Central memory CD8-positive, alpha-beta T cell (primary cell): ENCODE measurements at regions not wholly inside any gene's neighbourhood (a gene's known extent, or its start where the extent isn't known, plus 50 kb on each side); places are given as distances from the start of the nearest gene placed in this dataset.

Source experiments
- ATAC-seq: fragments of 150-1000 bp; cut with Tn5 transposase; replicated peaks from 2 replicates; pipeline ENCODE4 v1.10.0; 2022; ENCODE audit warnings: mild to moderate bottlenecking, moderate FRiP score, moderate number of reproducible peaks; ENCODE audit not compliant: poor library complexity, severe bottlenecking; ENCODE audit errors: extremely low read depth
- DNase-seq, 2 donors: peaks; one replicate each; pipeline ENCODE4 v3.0.0; 2021; ENCODE audit warnings: low spot score in 2 of 2
- H3K27ac Mint-ChIP-seq: one replicate; pipeline ENCODE4 v1.8.0; 2022; ENCODE audit warnings: low read depth, mild to moderate bottlenecking, moderate library complexity, mixed read lengths
- H3K27me3 Mint-ChIP-seq: one replicate; pipeline ENCODE4 v1.8.0; 2022; ENCODE audit warnings: mixed read lengths
- H3K36me3 Mint-ChIP-seq: one replicate; pipeline ENCODE4 v1.8.0; 2022; ENCODE audit warnings: mild to moderate bottlenecking, moderate library complexity, mixed read lengths; ENCODE audit not compliant: insufficient read depth
- H3K4me1 Mint-ChIP-seq: one replicate; pipeline ENCODE4 v1.8.0; 2022; ENCODE audit warnings: mixed read lengths
- H3K4me3 Mint-ChIP-seq: one replicate; pipeline ENCODE4 v1.8.0; 2022; ENCODE audit warnings: mild to moderate bottlenecking, moderate library complexity, mixed read lengths
- H3K9me3 Mint-ChIP-seq: one replicate; pipeline ENCODE4 v1.8.0; 2022; ENCODE audit warnings: mixed read lengths

DNA sequence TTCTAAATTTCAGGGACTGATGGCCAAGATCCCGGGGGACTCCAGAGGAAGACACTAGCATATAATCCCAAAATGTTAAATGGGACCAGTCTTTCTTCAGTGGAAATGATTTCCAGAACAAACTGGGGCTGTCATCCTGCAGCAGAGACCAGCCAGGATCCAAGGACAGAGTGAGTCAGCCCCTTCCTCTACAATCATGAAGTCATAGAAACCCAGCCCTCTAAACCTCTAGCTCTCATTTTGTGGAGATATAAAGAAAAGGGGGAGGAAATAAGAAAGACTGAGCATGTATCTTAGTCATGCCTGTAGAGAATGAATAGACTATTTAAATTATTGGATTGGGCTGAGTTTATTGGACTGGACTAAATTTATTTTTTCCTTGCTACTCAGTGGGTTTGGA, 318.3 kb downstream of the AGTPBP1 start:
- H3K36me3 Mint-ChIP-seq = no peaks in the 10 kb centered on the region
- peaks cover 11% of the 10 kb centered on the region for H3K4me1 Mint-ChIP-seq
- H3K4me3 Mint-ChIP-seq = no peak overlapping the region
- no peak for ATAC-seq
- DNase-seq = no peak
- H3K9me3 Mint-ChIP-seq = peaks cover 5% of the 10 kb centered on the region
- peaks cover 37% of the 10 kb centered on the region for H3K27me3 Mint-ChIP-seq
- H3K27ac Mint-ChIP-seq = no peak overlapping the region

GRCh38 chr9:85421641-85422040, 320.1 kb downstream of the AGTPBP1 start:
- peaks cover 19% of the 10 kb centered on the region for H3K27me3 Mint-ChIP-seq

DNA sequence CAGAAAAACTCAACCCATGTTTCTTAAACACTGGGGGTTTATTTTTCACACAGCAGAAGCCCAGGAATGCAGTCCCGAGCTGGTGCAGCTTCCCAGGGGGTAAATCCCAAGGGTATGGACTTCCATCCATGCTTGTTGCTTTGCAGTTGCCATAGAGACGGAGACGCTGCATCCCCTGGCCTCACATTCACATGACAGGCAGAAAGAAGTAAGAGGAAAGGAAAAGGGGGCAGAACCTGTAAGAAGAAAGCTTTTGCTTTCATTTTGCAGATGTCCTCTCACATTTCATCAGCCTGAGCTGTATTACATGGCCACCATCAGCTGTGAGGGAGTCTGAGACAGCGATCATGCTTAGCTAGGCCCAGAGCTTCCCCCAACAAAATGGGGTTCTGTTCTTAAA, 321.0 kb downstream of the AGTPBP1 start:
- no peak overlapping the region for H3K4me3 Mint-ChIP-seq
- peaks cover 10% of the 10 kb centered on the region for H3K27me3 Mint-ChIP-seq
- no peak for DNase-seq
- peaks cover 5% of the 10 kb centered on the region for H3K9me3 Mint-ChIP-seq
- no peaks in the 10 kb centered on the region for H3K36me3 Mint-ChIP-seq
- peaks cover 11% of the 10 kb centered on the region for H3K4me1 Mint-ChIP-seq
- ATAC-seq = no peak
- H3K27ac Mint-ChIP-seq = no peak overlapping the region

More at GRCh38 chr9:85421641-85422040, 320.1 kb downstream of the AGTPBP1 start:
- peaks cover 11% of the 10 kb centered on the region for H3K4me1 Mint-ChIP-seq
- ATAC-seq (no peak), DNase-seq (no peak)
- peaks cover 5% of the 10 kb centered on the region for H3K9me3 Mint-ChIP-seq
- no peak overlapping the region for H3K27ac Mint-ChIP-seq
- no peak overlapping the region for H3K4me3 Mint-ChIP-seq
- no peaks in the 10 kb centered on the region for H3K36me3 Mint-ChIP-seq

DNA sequence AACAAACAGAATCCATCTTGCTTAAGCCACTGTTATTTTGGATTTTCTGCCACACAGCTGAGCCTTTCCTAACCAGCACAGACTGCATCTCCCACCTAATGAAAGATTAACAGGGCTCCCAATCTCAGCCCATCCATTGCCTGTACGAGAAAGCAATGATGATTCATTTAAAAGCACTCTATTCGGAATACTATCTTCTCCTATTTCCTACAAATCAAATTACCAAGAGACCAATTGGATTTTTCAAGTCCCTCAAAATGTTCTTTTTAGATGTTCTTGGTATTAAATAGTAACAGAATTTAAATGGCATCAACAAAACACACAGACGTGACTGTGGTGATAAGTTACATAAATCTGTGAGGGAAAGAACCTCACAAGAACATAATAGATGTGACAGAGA, 324.1 kb downstream of the AGTPBP1 start:
- DNase-seq (no peak), ATAC-seq (no peak)
- H3K27me3 Mint-ChIP-seq = no peaks in the 10 kb centered on the region
- no peak overlapping the region for H3K4me3 Mint-ChIP-seq
- H3K27ac Mint-ChIP-seq = no peak overlapping the region
- no peaks in the 10 kb centered on the region for H3K9me3 Mint-ChIP-seq
- H3K36me3 Mint-ChIP-seq = no peaks in the 10 kb centered on the region
- H3K4me1 Mint-ChIP-seq = peaks cover 6% of the 10 kb centered on the region

- H3K27ac Mint-ChIP-seq = no peak overlapping the region
- H3K9me3 Mint-ChIP-seq = no peaks in the 10 kb centered on the region
- no peaks in the 10 kb centered on the region for H3K27me3 Mint-ChIP-seq
- H3K36me3 Mint-ChIP-seq = no peaks in the 10 kb centered on the region
- H3K4me3 Mint-ChIP-seq = no peak overlapping the region
- ATAC-seq = no peak
- DNase-seq = no peak
- peaks cover 6% of the 10 kb centered on the region for H3K4me1 Mint-ChIP-seq
Observed at GRCh38 chr9:85416715-85417114, 325.0 kb downstream of the AGTPBP1 start.

DNA sequence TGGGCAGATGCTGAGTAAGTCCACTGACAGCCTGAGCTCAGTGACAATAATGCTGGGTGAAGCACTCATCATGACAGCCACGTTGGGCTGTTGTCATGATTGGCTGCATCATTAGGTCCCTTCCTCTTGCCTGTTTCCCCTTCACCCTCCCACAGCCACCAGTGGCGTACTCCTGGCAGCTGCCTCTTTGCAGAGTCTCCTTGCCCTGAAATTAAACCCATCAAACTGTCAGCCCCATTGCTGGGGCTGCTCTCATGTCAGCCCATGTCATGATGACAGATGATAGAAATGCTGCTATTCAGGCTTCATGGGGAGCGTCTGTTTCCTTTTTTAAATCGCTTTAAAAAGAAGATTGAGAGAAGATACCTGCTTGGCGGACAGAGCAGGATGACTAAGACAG, 327.4 kb downstream of the AGTPBP1 start:
- no peak overlapping the region for H3K4me3 Mint-ChIP-seq
- ATAC-seq (no peak), DNase-seq (no peak)
- no peaks in the 10 kb centered on the region for H3K27me3 Mint-ChIP-seq
- no peaks in the 10 kb centered on the region for H3K9me3 Mint-ChIP-seq
- no peaks in the 10 kb centered on the region for H3K4me1 Mint-ChIP-seq
- H3K36me3 Mint-ChIP-seq = no peaks in the 10 kb centered on the region
- H3K27ac Mint-ChIP-seq = no peak overlapping the region

DNA sequence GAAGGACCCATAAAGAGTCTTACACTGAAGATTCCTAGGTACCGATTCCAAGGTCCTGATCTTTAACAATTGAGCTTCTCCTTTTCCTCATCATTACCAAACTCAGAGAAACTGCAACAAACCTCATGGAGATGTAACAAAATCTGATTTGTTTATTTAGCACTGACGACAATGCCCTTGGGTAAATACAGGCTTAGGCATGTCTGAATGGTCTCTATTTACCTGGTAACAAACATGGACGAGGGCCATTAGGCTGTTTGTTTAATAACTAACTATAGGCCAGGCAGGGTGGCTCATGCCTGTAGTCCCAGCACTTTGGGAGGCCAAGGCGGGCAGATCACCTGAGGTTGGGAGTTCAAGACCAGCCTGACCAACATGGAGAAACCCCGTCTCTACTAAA, 333.3 kb downstream of the AGTPBP1 start:
- no peak for DNase-seq
- no peaks in the 10 kb centered on the region for H3K4me1 Mint-ChIP-seq
- no peak overlapping the region for H3K27ac Mint-ChIP-seq
- no peak for ATAC-seq
- no peak overlapping the region for H3K4me3 Mint-ChIP-seq
- H3K36me3 Mint-ChIP-seq = no peaks in the 10 kb centered on the region
- peaks cover 31% of the 10 kb centered on the region for H3K27me3 Mint-ChIP-seq
- no peaks in the 10 kb centered on the region for H3K9me3 Mint-ChIP-seq

DNA sequence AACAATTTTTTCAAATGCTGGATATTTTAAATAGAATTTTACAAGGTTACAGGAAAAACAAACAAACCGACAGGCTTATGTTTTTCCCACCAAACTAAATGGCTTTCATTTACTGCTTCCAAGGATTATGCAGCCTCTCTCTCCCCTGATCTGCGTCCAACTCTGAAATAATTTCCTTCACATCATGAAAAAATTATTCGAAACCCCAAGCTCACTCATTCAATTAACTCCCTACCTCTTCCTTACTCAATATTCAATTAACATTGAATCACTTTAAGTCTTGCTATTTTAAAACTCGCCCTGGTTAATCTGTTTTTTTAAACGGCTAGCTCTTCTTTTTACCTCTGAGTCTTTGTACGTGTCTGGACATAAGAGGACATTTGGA, 336.2 kb downstream of the AGTPBP1 start:
- DNase-seq (no peak), ATAC-seq (no peak)
- no peaks in the 10 kb centered on the region for H3K36me3 Mint-ChIP-seq
- no peak overlapping the region for H3K4me3 Mint-ChIP-seq
- no peaks in the 10 kb centered on the region for H3K4me1 Mint-ChIP-seq
- peaks cover 48% of the 10 kb centered on the region for H3K27me3 Mint-ChIP-seq
- no peaks in the 10 kb centered on the region for H3K9me3 Mint-ChIP-seq
- H3K27ac Mint-ChIP-seq = no peak overlapping the region

DNA sequence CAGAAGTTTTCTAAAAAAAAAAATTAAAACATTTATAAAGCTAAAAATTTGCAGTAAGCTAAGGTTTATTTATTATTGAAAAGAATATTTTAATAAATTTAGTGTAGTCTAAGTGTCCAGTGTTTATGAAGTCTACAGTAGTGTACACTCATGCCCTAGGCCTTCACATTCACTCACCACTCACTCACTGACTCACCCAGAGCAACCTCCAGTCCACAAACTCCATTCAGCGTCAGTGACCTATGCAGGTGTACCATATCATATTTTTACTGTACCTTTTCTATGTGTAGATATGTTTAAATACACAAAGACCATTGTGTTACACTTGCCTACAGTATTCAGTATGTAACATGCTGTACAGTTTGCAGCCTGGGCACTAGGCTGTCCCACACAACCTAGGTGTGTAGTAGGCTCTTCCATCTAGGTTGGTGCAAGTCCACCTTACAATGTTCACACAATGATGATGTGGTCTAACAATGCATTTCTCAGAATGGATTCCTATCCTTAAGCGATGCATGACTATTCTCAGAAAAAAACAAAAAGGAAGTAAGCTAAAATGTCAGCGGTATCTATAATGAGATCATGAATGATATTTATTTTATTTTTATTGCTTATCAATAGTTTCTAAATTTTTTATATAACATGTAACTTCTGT, 336.7 kb downstream of the AGTPBP1 start:
- Mint-ChIP-seq H3K36me3 (no peaks in the 10 kb centered on the region), H3K4me1 (no peaks in the 10 kb centered on the region), H3K27ac (no peak overlapping the region), H3K27me3 (peaks cover 48% of the 10 kb centered on the region), H3K4me3 (no peak overlapping the region), H3K9me3 (no peaks in the 10 kb centered on the region)
- DNase-seq = no peak
- no peak for ATAC-seq

- H3K9me3 Mint-ChIP-seq = no peaks in the 10 kb centered on the region
- H3K4me1 Mint-ChIP-seq = no peaks in the 10 kb centered on the region
- no peak overlapping the region for H3K4me3 Mint-ChIP-seq
- no peaks in the 10 kb centered on the region for H3K36me3 Mint-ChIP-seq
- ATAC-seq = no peak
- no peak overlapping the region for H3K27ac Mint-ChIP-seq
- no peak for DNase-seq
- peaks cover 36% of the 10 kb centered on the region for H3K27me3 Mint-ChIP-seq
Observed at GRCh38 chr9:85402551-85402950, 339.2 kb downstream of the AGTPBP1 start.

DNA sequence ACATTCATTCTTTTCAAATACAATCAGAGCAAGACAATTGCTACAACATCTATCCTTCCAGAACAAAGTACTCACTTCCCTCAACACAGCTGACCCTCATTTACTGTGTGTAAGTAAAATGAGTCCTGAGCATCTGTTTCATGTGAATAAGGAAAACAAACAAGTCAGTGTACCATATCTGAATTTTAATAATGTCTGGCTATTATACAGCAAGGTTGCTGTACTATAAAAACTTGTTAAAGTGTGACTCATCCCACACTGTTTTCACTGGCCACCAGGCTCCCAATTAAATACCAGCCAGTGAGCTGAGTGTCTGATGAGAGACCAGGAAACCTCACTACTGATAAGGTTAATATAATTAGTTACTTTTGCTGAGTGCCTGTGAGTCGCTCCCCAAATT, 339.8 kb downstream of the AGTPBP1 start:
- Mint-ChIP-seq H3K36me3 (no peaks in the 10 kb centered on the region), H3K27me3 (peaks cover 32% of the 10 kb centered on the region), H3K4me1 (no peaks in the 10 kb centered on the region), H3K9me3 (no peaks in the 10 kb centered on the region), H3K4me3 (no peak overlapping the region), H3K27ac (no peak overlapping the region)
- no peak for ATAC-seq
- no peak for DNase-seq

DNA sequence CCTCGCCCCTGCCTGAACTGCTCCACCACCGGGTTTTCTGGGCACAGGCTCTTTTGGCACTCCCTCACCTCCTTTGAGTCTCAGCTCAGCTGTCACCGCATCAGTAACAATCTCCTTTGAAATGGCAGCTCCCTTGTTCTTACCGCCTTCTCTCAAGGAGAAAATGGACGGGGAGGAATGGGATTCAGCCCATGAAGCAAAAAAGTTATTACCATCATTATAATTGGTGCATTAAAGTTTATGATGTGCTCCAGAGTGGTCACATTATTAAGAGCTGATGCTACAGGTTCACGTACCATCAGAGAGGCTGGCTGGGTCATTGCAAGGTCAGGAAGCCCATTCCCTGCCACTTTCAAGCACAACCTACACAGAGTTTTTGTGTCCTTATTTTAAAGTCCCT, 344.7 kb downstream of the AGTPBP1 start:
- Mint-ChIP-seq H3K36me3 (no peaks in the 10 kb centered on the region), H3K27me3 (peaks cover 36% of the 10 kb centered on the region), H3K27ac (no peak overlapping the region), H3K4me3 (no peak overlapping the region), H3K9me3 (no peaks in the 10 kb centered on the region), H3K4me1 (no peaks in the 10 kb centered on the region)
- DNase-seq = no peak
- ATAC-seq = no peak

GRCh38 chr9:85392260-85392659, 349.5 kb downstream of the AGTPBP1 start:
- Mint-ChIP-seq H3K27me3 (peaks cover 57% of the 10 kb centered on the region), H3K27ac (no peak overlapping the region), H3K4me3 (no peak overlapping the region), H3K36me3 (no peaks in the 10 kb centered on the region), H3K4me1 (no peaks in the 10 kb centered on the region), H3K9me3 (no peaks in the 10 kb centered on the region)
- ATAC-seq = no peak
- no peak for DNase-seq
